Thyroid gland (tissue), 4 donors: ENCODE measurements at regions not wholly inside any gene's neighbourhood (a gene's known extent, or its start where the extent isn't known, plus 50 kb on each side); places are given as distances from the start of the nearest gene placed in this dataset.
"Not testable (repeated sequence)": the region's sequence is repeated elsewhere in the genome, so short reads cannot be mapped to it uniquely, and the experiment has no call there.

Experiments
- CTCF ChIP-seq, 6 experiments: fragments of 200-600 bp in 3 of 6; fragments of 450-650 bp in 3 of 6; sonication (generic) in 3 of 6; IDR thresholded peaks; one replicate each; pipeline ENCODE4 v1.5.1; 2016 to 2019; ENCODE audit warnings: antibody characterized with exemption in 6 of 6, mild to moderate bottlenecking in 2 of 6, inconsistent platforms in 1 of 6, moderate library complexity in 1 of 6
- POLR2A ChIP-seq, 2 donors: fragments of 450-650 bp; IDR thresholded peaks; one replicate each; pipeline ENCODE4 v1.6.1; 2017; ENCODE audit warnings: antibody characterized with exemption in 2 of 2, mild to moderate bottlenecking in 2 of 2, moderate library complexity in 1 of 2

GRCh38 chr3:153506205-153506604, 344.2 kb downstream of the RAP2B start:
- TF ChIP-seq CTCF, POLR2A (IDR thresholded peaks at IDR 0.05): not testable (repeated sequence)
